Adrenal gland (tissue), 5 donors: ENCODE measurements at regions not wholly inside any gene's neighbourhood (a gene's known extent, or its start where the extent isn't known, plus 50 kb on each side); places are given as distances from the start of the nearest gene placed in this dataset.

Source experiments
- CTCF ChIP-seq, 6 experiments: fragments of 450-650 bp in 4 of 6; fragments of 200-600 bp in 2 of 6; sonication (generic) in 1 of 6; IDR thresholded peaks; 1 replicate in 5 of 6; 2 replicates in 1 of 6; pipeline versions ENCODE4 v1.5.1 to v1.8.0; 2016 to 2021; ENCODE audit warnings: antibody characterized with exemption in 6 of 6, mild to moderate bottlenecking in 2 of 6, moderate library complexity in 1 of 6
- POLR2A ChIP-seq, 2 donors: fragments of 450-650 bp; IDR thresholded peaks; one replicate each; pipeline ENCODE4 v1.6.1; 2017; ENCODE audit warnings: antibody characterized with exemption in 2 of 2, mild to moderate bottlenecking in 2 of 2, moderate library complexity in 1 of 2
- donor health status: DM: no; HTN: no; CAD: no.

- TF ChIP-seq CTCF (IDR thresholded peaks at IDR 0.05) (no peak), POLR2A (IDR thresholded peaks at IDR 0.05) (no peak)
Observed at GRCh38 chr13:75919660-75920199, 283.6 kb downstream of the LMO7 start.
